Sigmoid colon (tissue), 6 donors: ENCODE measurements at regions not wholly inside any gene's neighbourhood (a gene's known extent, or its start where the extent isn't known, plus 50 kb on each side); places are given as distances from the start of the nearest gene placed in this dataset.

Experiments
- DNase-seq: peaks from one replicate; pipeline ENCODE4 v3.0.0-alpha.2; 2019
- H3K27ac ChIP-seq, 4 donors: fragments of 200-600 bp; sonication (generic); one replicate each; pipeline ENCODE4 v1.5.1; 2016 to 2019; ENCODE audit warnings: mild to moderate bottlenecking in 1 of 4
- H3K27me3 ChIP-seq, 3 donors: fragments of 200-600 bp; sonication (generic); one replicate each; pipeline ENCODE4 v1.5.1; 2019; ENCODE audit warnings: mild to moderate bottlenecking in 1 of 3
- H3K36me3 ChIP-seq, 4 donors: fragments of 200-600 bp; sonication (generic); one replicate each; pipeline ENCODE4 v1.5.1; 2016 to 2019
- H3K4me1 ChIP-seq, 4 donors: fragments of 200-600 bp; sonication (generic); one replicate each; pipeline ENCODE4 v1.5.1; 2017 to 2019
- H3K4me3 ChIP-seq, 4 donors: fragments of 200-600 bp; sonication (generic); one replicate each; pipeline ENCODE4 v1.5.1; 2017 to 2019; ENCODE audit warnings: mild to moderate bottlenecking in 2 of 4, moderate library complexity in 1 of 4
- H3K9me3 ChIP-seq, 4 donors: fragments of 200-600 bp in 3 of 4; sonication (generic) in 3 of 4; one replicate each; pipeline versions ENCODE4 v1.5.1 to v1.6.1; 2013 to 2019
- CTCF ChIP-seq, 4 experiments: fragments of 450-650 bp in 3 of 4; fragments of 200-600 bp in 1 of 4; IDR thresholded peaks; one replicate each; pipeline ENCODE4 v1.5.1; 2016 to 2019; ENCODE audit warnings: antibody characterized with exemption in 4 of 4, mild to moderate bottlenecking in 3 of 4, moderate library complexity in 2 of 4
- EP300 ChIP-seq, 4 donors: sonication (generic); formaldehyde crosslinking; IDR thresholded peaks; one replicate each; pipeline ENCODE4 v1.6.1; 2017; ENCODE audit warnings: antibody characterized with exemption in 4 of 4
- POLR2A ChIP-seq, 2 donors: fragments of 450-650 bp; IDR thresholded peaks; one replicate each; pipeline ENCODE4 v1.6.1; 2016; ENCODE audit warnings: antibody characterized with exemption in 2 of 2, mild to moderate bottlenecking in 2 of 2, moderate library complexity in 2 of 2
- POLR2AphosphoS5 ChIP-seq, 4 donors: sonication (generic); formaldehyde crosslinking; IDR thresholded peaks; one replicate each; pipeline ENCODE4 v1.6.1; 2017; ENCODE audit warnings: antibody characterized with exemption in 4 of 4
- WGBS, 2 donors: extraction: QIAGEN DNeasy Blood & Tissue Kit; methylation state at CpG; one replicate each; pipeline ENCODE4 v1.1.7; 2013; 5-methylcytosine and 5-hydroxymethylcytosine counted together
- intact Hi-C: fragments of 100-400 bp; cut with DNase I; formaldehyde crosslinking; loops from one replicate; pipeline ENCODE4 v1.15.1; 2023
- donor health status: healthy with polysubstance abuse.
- donor health status: healthy.

GRCh38 chrX:124954402-124954801 is 365.3 kb upstream of the TEX13C start:
- Histone ChIP-seq H3K27me3 (no peaks in the 10 kb centered on the region), H3K36me3 (no peaks in the 10 kb centered on the region), H3K4me1 (no peaks in the 10 kb centered on the region), H3K27ac (no peak overlapping the region), H3K4me3 (no peak overlapping the region), H3K9me3 (no peaks in the 10 kb centered on the region)
- no peak for DNase-seq
- intact Hi-C loops, result no loop called here
- TF ChIP-seq POLR2AphosphoS5 (IDR thresholded peaks at IDR 0.05) (no peak), POLR2A (IDR thresholded peaks at IDR 0.05) (no peak), CTCF (IDR thresholded peaks at IDR 0.05) (no peak), EP300 (IDR thresholded peaks at IDR 0.05) (no peak)

- intact Hi-C loops, result no loop called here
Measured at GRCh38 chrX:124960454-124960853, 359.2 kb upstream of the TEX13C start.

GRCh38 chrX:124963717-124964116 is 356.0 kb upstream of the TEX13C start, which contains the start of gene TENM1:
Gene TENM1 (minus strand): TSS chrX:124963817.
- Histone ChIP-seq H3K36me3 (no peaks in the 10 kb centered on the region), H3K4me3 (no peak within 1 kb of the TSS), H3K4me1 (no peaks in the 10 kb centered on the region), H3K9me3 (no peaks in the 10 kb centered on the region), H3K27me3 (no peaks in the 10 kb centered on the region), H3K27ac (no peak within 1 kb of the TSS)
- intact Hi-C loops, result no loop called here
- TF ChIP-seq POLR2AphosphoS5 (IDR thresholded peaks at IDR 0.05) (no peak), EP300 (IDR thresholded peaks at IDR 0.05) (no peak), POLR2A (IDR thresholded peaks at IDR 0.05) (no peak)
- 54 to 67% methylated on average over 2 of the region's 2 CpGs for WGBS, 2 donors
- DNase-seq, result no peak

More at GRCh38 chrX:124960454-124960853, 359.2 kb upstream of the TEX13C start:
- no peaks in the 10 kb centered on the region for H3K27me3 ChIP-seq
- no peak overlapping the region for H3K4me3 ChIP-seq
- no peak overlapping the region for H3K27ac ChIP-seq
- H3K36me3 ChIP-seq, result no peaks in the 10 kb centered on the region
- H3K4me1 ChIP-seq, result no peaks in the 10 kb centered on the region
- DNase-seq, result no peak
- WGBS, 2 donors, result 72 to 81% methylated on average over 2 of the region's 2 CpGs
- H3K9me3 ChIP-seq, result no peaks in the 10 kb centered on the region
- TF ChIP-seq POLR2AphosphoS5 (IDR thresholded peaks at IDR 0.05), result no peak
- no peak for TF ChIP-seq EP300 (IDR thresholded peaks at IDR 0.05)
- no peak for TF ChIP-seq CTCF (IDR thresholded peaks at IDR 0.05)
- TF ChIP-seq POLR2A (IDR thresholded peaks at IDR 0.05), result no peak

GRCh38 chrX:124975456-124975855 is 344.2 kb upstream of the TEX13C start:
- 86 to 87% methylated on average over 3 of the region's 3 CpGs for WGBS, 2 donors
- Histone ChIP-seq H3K27me3 (no peaks in the 10 kb centered on the region), H3K4me1 (no peaks in the 10 kb centered on the region), H3K27ac (no peak overlapping the region), H3K9me3 (no peaks in the 10 kb centered on the region), H3K36me3 (no peaks in the 10 kb centered on the region), H3K4me3 (no peak overlapping the region)
- intact Hi-C loops, result no loop called here
- TF ChIP-seq CTCF (IDR thresholded peaks at IDR 0.05), result no peak
- no peak for TF ChIP-seq POLR2A (IDR thresholded peaks at IDR 0.05)
- TF ChIP-seq POLR2AphosphoS5 (IDR thresholded peaks at IDR 0.05), result no peak
- TF ChIP-seq EP300 (IDR thresholded peaks at IDR 0.05), result no peak
- DNase-seq, result no peak

- intact Hi-C loops, result no loop called here
- no peak for TF ChIP-seq EP300 (IDR thresholded peaks at IDR 0.05)
- no peak for TF ChIP-seq POLR2A (IDR thresholded peaks at IDR 0.05)
- DNase-seq, result no peak
- no peaks in the 10 kb centered on the region for H3K36me3 ChIP-seq
- no peaks in the 10 kb centered on the region for H3K27me3 ChIP-seq
- no peak overlapping the region for H3K27ac ChIP-seq
- WGBS, 2 donors, result 64 to 83% methylated on average over 1 of the region's 1 CpG
- H3K4me3 ChIP-seq, result no peak overlapping the region
- no peaks in the 10 kb centered on the region for H3K9me3 ChIP-seq
- no peaks in the 10 kb centered on the region for H3K4me1 ChIP-seq
Measured at GRCh38 chrX:124981420-124981819, 338.3 kb upstream of the TEX13C start.

GRCh38 chrX:124984140-124984813 is 335.4 kb upstream of the TEX13C start:
- no peaks in the 10 kb centered on the region for H3K36me3 ChIP-seq
- DNase-seq, result no peak
- H3K9me3 ChIP-seq, result no peaks in the 10 kb centered on the region
- H3K27ac ChIP-seq, result no peak overlapping the region
- H3K4me1 ChIP-seq, result no peaks in the 10 kb centered on the region
- TF ChIP-seq CTCF (IDR thresholded peaks at IDR 0.05) (no peak), POLR2A (IDR thresholded peaks at IDR 0.05) (no peak), EP300 (IDR thresholded peaks at IDR 0.05) (no peak), POLR2AphosphoS5 (IDR thresholded peaks at IDR 0.05) (no peak)
- intact Hi-C loops, result no loop called here
- H3K27me3 ChIP-seq, result no peaks in the 10 kb centered on the region
- H3K4me3 ChIP-seq, result no peak overlapping the region
- 25 to 64% methylated on average over 3 of the region's 3 CpGs for WGBS, 2 donors
